CD4-positive, alpha-beta T cell treated with Interleukin-12 subunit alpha and Interleukin-12 subunit beta, for 1 hour (primary cell): ENCODE measurements at regions not wholly inside any gene's neighbourhood (a gene's known extent, or its start where the extent isn't known, plus 50 kb on each side); places are given as distances from the start of the nearest gene placed in this dataset.
"Not testable (repeated sequence)": the region's sequence is repeated elsewhere in the genome, so short reads cannot be mapped to it uniquely, and the experiment has no call there.

ENCODE experiments used
- DNase-seq: peaks from one replicate; pipeline ENCODE4 v3.0.0-alpha.2; 2020

DNA sequence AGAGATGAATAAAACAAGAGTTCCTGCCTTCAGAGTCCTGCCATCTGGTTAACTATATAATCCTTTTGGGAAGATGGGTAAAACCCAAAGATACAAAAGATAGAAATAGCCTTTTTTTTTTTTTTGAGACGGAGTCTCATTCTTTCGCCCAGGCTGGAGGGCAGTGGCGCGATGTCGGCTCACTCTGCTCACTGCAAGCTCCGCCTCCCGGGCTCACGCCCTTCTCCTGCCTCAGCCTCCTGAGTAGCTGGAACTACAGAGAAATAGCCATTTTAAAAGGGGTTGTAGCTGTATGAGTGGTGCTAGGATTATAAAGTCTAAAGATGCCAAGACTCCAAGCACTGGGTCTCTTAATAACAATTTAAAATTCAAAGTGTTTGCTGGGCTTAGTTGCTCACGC lies 97.2 kb downstream of the KDR start:
- no peak for DNase-seq

DNA sequence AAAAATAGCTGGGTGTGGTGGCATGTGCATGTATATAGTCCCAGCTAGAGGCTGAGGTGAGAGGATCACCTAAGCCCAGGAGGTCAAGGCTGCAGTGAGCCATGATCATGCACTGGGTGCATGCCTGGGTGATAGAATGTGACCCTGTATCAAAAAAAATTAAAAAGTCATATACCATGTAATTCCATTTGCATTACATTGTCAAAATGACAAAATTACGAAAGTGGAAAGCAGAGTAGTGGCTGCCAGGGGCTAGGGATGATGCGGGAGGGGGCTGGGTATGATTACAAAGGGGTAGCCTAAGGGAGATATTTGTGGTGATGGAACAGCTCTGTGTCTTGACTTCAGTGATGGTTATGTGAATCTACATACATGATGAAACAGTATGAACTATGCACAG lies 97.8 kb downstream of the KDR start:
- no peak for DNase-seq

DNA sequence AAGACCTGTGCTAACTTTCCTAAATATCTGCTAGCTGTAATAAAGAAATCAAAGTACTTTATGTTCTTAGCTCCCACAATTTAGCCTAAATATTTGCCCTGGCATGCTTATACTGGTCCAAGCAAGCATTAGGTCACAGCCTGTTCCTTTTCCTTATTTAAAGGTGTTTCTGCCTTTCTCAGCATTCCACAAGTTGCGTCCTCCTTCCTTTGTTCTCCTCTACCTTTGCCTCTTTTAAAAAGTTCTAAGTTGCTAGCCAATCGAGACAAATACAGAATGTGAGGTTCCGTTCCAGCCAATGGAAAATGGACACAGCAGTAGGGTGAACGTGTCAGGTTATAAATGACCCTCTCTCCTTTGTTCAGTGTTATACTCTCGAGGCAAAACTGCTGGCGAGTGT lies 99.9 kb downstream of the KDR start:
- not testable (repeated sequence) for DNase-seq

DNA sequence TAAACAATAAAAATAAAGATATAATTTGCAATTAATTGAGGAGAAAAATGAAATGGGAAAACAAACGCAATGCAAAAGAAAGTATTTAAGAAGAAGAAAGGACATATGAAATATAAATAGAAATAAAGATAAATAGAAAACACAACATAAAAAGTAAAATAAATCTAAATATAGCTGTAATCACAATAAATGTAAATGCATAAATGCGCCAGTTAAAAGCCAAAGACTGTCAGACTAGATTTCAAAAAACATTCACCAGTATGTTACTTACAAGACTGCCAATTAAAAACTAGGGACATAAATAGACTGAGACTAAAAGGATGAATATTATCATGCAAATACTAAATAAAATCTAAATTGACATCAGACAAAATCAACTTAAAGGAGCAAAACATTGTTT lies 102.4 kb downstream of the KDR start:
- DNase-seq: no peak

DNA sequence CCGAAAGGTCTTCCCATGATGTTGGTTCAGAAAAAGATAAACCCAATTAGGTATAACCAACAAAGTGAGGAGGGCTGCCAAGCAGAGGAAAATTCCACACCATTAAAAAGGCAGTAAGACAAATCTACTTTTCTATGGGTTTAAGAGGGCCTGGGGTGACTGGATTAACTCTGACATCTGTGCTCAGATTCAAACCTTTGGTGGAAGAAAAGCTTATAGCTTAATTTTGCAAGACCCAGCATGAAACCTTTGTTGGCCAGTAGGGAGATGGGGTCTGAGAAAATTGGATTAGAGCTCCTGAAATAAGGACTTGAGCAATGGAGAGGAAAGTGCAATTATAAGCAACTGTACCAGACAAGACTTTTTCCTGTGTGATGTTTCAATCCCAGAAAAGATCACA lies 104.2 kb downstream of the KDR start:
- no peak for DNase-seq

DNA sequence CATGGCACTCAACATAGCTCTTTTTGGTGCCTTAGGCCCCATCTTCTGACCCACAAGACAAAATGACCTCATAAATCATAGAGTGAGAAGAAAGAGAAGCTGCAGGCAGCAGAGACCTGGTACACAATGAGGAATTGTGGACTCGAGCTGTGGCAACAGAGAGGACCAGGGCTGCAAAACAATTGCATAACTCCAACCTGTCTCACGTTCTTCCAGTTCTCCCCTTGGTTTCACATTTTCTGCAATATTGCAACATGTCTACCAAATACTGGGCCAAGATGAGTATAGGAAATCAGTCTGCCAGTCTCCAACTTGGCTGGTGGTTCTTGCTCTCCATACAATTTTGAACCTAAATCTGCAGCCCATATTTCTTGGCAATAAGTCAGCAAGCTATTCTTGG lies 105.3 kb downstream of the KDR start:
- DNase-seq: no peak

DNA sequence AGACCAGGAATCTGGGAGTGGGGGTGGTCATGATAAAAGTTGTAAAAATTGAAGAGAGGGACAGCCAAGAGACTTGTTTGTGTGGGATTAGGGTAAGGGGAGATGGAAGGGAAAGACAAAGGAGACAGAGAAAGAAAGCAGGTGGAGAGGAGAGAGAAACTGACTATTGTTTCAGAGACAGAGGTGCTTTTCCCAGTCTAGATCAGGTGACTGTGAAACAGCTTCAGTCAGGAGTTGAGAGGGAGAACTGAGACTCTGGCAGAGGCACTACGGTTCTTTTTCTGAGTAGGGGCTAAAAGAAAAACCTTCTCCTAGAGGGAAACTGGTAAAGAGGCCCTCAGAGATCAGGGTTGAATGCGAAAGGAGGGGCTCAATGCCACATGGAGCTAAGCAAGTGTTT lies 106.4 kb downstream of the KDR start:
- DNase-seq: no peak

DNA sequence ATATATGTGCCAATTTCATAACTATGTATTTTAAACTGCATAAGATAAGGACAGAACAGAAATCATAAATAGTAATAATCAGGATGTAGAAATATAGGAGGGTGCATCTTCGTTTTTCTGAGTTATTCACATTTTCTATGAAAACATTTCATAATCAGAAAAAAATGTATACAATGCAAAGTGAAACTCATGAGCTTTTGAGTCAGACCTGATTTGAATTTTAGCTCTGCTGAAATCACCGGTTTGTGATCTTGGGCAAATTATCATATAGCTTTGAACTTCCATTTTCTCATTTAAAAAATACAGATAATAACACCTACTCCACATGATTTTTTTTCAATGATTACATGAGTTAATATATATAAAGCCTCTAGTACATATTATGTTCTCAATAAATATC lies 106.9 kb downstream of the KDR start:
- no peak for DNase-seq

DNA sequence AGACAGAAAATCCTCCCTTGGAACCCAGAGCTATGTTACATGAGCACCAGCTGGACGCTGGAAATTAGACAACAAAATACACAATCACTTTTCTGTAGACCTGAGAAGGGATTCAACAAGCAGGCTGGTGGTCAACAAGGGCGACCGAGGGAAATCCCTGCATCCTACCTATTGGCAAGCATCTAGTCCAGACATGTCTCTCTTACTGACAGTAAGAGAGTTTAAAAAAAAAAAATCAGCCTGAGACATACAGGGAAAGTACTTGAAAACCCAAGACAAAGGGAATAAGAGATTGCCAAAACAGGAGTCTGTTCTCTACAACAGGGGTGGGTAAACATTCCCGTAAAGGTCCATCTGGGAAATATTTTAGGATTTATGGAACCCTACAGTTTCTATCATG lies 108.0 kb downstream of the KDR start:
- DNase-seq: no peak

DNA sequence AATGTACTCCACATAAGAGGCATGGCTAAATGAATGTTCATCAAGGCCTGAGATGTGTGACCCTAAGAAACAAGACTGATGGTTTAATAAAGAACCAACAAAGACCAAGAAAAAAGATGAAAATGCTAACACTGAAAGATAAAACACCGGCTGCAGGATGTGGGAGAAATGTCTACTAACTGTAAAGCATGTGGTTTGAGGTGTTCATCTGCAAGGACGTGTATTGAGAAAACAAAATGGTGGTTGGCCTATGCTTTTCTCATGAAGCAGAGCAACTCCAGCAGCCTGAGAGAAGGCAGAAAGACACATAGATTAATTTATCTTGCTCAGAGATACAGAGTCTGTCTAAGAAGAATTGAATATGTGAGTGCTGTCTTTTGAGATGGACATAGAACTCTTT lies 109.3 kb downstream of the KDR start:
- DNase-seq: no peak

DNA sequence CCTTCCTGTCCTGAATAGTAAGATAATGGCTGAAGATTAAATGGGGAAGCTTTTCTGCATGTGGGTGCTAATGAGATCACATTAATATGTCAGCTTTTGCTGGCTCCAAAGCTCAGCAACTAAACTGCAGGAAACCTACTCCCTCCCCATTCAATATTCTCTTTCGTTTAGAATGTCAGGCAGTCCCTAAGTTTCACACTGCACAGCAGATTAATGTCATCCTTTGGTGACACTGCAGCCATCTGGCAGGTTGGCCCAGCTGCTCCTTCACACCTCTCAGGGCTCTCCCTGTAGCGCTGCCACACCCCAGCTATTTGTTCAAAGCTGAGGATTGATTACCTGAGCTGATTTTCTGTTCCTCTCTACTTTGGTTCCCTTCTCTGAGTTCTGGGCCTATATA lies 110.5 kb downstream of the KDR start:
- DNase-seq: no peak

DNA sequence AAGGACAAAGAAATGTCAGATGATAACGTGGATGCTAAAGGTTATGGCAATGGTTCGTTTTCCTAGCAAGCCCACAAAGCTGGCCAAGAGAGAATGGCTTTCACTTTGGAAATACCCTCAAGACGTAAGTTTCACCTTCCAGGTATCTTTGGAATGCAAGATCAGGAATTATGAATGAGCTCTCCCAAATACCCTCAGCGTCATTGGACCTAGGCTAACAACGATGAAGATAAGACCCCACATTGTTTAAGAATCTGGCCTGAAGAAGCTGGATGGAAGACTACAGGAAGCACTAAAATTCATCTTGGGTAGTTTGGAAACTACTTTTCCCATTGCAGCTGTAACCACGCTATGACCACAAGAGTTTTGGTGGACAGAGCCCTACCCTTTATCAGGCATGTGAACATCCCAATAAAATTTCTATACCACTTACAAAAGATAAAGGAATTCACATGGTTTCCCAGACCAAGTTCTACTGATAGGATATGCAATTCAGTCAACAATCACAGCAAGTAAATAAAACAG lies 111.9 kb downstream of the KDR start:
- no peak for DNase-seq

DNA sequence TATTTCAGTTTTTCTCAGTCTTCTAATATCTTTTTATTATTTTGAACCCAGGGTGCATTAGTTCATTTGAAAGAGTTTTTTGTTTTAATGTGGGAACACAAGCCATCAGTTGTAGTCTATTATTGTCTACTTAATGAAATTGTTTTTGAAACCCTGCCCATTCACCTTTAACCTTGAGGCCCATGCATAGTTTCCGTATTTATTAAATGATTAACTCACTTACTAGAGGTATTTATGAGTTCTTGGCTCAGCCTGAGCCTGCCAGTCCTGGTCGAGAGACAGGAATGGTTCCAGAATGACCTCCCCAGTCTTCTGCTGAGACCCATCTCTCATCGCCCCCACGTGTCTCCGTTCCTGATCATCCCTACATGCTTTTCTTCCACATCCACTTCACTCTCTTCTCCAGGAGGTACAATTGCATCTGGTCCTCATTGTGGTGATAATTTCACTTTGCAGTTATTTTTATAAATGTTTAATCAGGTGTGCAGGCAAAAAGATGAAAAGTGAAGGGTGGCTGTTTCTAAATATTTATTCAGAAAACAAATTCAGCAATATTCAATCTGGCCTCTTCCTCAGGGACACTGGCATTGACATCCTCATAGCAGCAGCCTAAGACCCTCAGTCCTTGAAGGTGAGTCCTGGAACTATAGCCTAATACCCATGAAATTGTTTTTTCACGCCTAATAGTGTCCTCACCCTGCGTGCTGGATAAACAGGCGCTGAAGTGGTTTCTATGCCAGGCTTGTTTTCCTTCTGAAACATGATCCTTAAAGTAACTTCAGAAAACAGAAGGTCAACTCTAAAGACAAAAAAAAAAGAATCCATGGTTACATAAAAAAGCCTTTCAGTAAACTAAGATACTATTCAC lies 112.8 kb downstream of the KDR start:
- no peak for DNase-seq

DNA sequence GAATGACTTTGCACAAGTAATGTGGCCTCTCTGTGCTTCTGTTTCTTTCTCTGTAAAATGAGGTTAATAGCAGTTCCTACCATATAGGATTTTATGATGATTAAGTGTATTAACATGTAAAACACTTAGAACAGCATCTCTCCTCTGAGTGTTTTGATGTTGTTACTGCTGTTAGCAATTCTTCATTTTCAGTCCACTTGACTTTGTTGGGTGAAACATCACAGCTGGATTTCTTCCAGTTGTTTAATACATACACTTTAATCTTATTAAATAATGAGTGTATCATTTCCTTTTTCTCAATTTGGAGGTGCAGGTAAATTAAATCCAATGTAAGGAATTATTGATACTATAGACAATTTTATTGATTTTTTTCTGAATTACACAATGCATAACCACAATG lies 113.6 kb downstream of the KDR start:
- DNase-seq: no peak

DNA sequence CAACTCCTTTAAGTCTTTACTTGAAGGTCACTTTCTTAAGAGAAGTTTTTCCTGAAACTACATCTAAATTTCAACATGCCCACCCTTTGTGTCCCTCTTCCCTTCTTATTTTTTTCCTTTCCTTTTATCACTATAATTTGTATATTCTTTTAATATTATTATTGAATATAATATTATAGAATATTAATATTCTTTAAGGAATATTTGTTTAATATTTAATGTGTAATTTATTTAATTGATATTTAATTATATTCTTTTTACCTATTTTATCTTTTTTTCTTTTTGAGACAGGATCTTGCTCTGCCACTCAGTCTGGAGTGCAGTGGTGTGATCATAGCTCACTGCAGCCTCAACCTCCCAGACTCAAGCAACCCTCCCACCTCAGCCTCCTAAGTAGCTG lies 114.8 kb downstream of the KDR start:
- DNase-seq: no peak

DNA sequence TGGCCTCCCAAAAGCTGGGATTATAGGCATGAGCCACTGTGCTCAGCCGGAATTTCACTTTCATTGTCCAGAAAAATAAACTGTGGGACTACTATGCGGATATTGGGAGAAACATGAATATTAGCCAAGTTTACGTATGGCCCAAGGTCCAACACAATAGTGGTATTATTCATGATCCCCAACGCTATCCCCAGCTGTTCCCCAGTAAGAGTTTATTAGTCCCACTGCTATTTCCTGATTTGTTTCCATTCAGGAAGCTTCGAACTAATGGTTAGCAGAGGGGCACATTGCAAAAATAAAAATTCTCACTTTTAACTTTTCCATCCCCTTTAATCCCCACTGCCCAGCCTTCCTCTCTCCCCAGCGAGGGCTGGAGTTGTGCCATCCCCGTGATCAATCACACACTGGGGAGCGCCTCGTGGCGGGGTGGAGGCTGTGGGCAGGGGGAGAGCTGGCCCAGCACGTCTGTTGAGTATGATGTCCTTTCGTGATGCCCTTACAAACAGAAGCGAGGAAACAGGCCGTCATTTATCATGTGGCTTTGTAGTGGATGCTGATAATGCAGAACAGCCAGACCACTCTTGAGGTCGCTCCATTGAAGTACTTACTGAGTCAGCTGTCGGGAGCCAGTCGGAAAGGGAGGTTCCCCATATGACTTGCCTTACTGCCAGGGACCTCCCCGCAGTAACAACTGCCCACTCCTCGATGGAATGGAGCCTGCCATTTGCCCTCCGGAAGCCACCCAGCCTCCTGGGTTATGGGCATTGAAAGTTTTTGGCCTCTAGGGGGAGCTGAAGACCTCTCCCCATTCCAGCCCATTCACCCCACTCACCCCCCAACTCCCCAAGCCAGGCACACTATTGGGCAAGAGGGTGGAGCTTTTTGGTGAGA lies 117.0 kb downstream of the KDR start:
- DNase-seq: no peak

DNA sequence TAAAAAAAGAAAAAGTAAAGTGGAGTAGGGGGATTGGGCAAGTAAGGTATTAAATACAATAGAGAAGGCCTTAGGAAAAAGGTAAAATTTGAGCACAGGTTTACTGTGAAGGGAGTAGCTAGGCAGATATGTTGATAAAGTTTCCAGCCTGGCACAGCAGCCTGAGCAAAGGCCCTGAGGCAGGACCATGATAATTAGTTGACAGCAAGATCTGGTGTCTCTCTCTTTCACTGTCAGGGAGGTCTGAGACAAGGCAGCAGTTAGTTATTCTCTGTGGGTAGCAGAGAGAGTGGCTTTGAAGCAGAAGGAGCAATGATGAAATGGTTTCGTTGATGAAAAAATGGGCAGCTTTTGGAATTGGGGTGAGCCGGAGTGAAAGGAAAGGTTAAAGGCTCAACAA lies 119.5 kb downstream of the KDR start:
- DNase-seq: no peak

DNA sequence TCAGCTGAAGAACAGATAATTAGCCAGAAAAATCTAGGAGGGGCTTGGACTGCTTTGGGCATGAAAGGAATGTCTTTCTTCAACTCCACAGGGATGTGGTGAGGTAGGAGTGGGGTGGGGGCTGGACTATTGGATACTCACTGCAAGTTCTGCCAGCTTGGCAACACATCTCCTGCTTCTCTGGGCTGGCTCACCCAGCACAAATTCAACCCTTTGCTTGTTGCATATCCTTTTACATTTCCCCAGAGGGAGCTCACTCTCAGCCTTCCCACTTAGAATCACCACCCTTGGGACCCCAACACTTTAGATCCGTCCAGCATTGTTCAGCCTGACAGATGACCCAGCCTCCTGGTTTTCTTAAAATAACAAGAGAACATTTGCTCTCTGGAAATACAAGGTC lies 120.6 kb downstream of the KDR start:
- no peak for DNase-seq

DNA sequence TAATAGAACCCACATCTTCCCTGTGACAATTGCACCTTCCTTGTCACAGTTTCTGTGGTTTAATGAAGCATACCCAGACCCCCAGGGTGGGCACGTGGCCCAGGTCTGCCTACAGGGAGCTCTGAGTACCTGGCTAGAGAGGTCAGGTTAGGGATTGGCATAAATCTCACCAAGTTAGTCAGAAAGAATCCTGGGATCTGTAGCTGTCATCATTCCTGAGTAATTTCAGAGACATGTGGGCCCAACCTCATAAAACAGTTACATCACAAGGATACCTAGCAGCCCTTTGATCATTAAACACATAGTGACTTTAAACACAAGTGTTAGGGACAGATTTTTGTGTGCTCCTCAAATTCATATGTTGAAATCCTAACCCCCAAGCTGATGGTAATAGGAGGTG lies 123.0 kb downstream of the KDR start:
- no peak for DNase-seq

DNA sequence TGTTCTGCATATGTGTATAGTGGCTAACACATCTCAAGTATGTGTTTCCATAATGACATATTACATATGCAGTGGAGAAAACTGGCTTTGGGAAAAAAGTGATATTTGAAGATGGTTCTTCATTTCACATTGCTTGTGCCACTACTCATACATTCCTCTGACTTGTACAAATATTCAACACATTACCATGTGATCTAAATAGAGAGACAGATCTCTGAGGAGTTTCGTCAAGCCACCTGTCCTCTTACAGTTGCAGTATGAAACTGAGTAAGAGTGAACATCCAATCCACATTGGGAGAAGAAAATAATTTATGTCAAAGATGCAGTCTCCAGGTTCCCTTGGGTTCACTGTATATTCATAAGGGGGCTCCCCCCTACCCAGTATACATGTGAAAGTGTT lies 123.9 kb downstream of the KDR start:
- DNase-seq: no peak

DNA sequence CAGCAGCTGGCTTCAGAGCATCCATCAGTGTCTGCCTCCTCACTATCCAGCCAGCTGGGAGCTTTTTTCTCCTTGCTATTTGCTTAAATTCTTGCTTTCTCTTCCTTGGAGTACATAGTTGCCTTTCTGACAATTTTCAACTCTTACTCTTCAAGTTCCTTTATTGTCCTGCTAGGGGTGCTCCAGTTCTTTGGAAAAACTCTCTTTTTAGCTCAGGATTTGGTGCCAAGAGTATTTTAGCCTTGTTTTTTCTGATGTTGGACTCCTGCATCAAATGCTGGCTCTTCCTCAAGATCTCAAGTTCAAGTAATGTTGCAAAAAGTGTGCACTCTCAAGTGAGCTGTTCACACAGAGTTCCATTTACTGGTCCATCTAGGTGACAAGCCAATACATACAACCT lies 126.4 kb downstream of the KDR start:
- DNase-seq: no peak

DNA sequence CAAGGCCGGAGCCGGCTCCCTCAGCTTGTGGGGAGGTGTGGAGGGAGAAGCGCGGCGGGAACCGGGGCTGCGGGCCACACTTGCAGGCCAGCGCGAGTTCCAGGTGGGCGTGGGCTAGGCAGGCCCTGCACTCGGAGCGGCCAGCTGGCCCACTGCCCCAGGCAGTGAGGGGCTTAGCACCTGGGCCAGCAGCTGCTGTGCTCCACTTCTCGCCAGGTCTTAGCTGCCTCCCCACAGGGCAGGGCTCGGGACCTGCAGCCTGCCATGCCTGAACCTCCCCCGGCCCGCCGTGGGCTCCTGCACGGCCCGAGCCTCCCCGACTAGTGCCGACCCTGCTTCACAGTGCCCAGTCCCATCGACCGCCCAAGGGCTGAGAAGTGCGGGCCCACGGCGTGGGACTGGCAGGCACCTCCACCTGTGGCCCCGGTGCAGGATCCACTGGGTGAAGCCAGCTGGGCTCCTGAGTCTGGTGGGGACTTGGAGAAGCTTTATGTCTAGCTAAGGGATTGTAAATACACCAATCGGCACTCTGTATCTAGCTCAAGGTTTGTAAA lies 131.8 kb downstream of the KDR start:
- DNase-seq: not testable (repeated sequence)

DNA sequence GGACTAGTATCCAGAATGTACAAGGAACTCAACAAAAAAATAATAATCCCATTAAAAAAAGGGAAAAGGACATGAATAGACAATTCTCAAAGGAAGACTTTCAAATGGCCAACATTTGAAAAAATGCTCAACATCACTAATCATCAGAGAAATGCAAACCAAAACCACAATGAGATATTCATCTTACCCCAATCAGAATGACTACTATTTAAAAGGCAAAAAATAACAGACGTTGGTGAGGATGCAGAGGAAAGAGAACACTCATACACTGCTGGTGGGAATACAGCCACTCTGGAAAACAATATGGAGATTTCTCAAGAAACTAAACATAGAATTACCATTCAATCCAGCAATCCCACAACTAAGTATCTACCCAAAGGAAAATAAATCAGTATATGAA lies 133.1 kb downstream of the KDR start:
- DNase-seq: no peak

DNA sequence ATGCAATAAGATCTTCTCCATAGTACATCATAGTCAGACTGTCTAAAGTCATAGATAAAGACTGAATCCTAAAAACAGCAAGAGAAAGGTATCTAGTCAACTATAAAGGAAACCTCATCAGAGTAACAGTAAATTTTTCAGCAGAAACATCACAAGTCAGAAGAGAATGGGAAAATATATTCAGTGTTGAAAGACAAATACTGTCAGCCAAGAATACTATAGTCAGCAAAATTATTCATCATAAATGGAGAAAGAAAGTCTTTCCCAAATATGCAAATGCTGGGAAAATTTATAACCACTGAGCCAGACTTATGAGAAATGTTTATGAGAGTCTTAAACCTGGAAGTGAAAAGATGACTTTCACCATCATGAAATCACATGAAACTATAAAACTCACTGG lies 136.7 kb downstream of the KDR start:
- no peak for DNase-seq
